ENCODE measurements at regions not wholly inside any gene's neighbourhood (a gene's known extent, or its start where the extent isn't known, plus 50 kb on each side); places are given as distances from the start of the nearest gene placed in this dataset.

DNA sequence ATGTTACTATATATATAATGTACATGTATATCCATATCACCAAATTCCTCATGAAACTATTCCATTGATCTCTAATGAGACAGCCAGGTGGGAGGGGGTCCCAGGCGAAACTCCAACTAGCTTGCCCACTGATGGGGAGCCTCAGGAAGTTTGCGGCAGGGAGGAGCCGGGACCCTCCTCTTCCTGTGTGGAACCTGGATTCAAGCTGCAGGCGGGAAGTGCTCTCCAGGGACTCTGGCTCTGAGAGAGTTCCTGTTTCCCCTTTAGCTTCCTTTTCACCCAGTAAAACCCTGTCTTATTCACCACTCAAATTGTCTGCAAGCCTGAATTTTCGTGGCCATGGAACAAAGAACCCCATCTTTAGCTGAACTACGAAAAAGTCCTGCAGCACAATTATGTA is 152.2 kb downstream of the OPN5 start:
- no peak for TF ChIP-seq CTCF (IDR thresholded peaks at IDR 0.05; ENCODE audit: low read depth, low read length)
- no peak for TF ChIP-seq POLR2A (IDR thresholded peaks at IDR 0.05; ENCODE audit: extremely low read depth, insufficient read length)

Data from NB4 (cell line).